HG02798 (cell line): ENCODE measurements at regions not wholly inside any gene's neighbourhood (a gene's known extent, or its start where the extent isn't known, plus 50 kb on each side); places are given as distances from the start of the nearest gene placed in this dataset.

Experiments
- ATAC-seq: cut with Tn5 transposase; IDR thresholded peaks from one replicate; pipeline ENCODE4 v1.9.1; 2021; ENCODE audit warnings: mild to moderate bottlenecking; ENCODE audit not compliant: unreplicated experiment, poor library complexity

GRCh38 chr1:5578690-5579089 lies 413.5 kb downstream of the NPHP4 start:
- no peak for ATAC-seq

GRCh38 chr1:5577255-5578040 lies 414.8 kb downstream of the NPHP4 start:
- no peak for ATAC-seq

- no peak for ATAC-seq
These were observed 415.6 kb downstream of the NPHP4 start for GRCh38 chr1:5576673-5577065.

GRCh38 chr1:5576011-5576672 lies 416.1 kb downstream of the NPHP4 start:
- no peak for ATAC-seq

- ATAC-seq: no peak
These were observed 416.8 kb downstream of the NPHP4 start for GRCh38 chr1:5575396-5575940.

GRCh38 chr1:5574641-5575040 lies 417.6 kb downstream of the NPHP4 start:
- no peak for ATAC-seq

- no peak for ATAC-seq
These were observed 419.4 kb downstream of the NPHP4 start for GRCh38 chr1:5572794-5573193.

- no peak for ATAC-seq
These were observed 420.3 kb downstream of the NPHP4 start for GRCh38 chr1:5571861-5572401.

- ATAC-seq: no peak
These were observed 420.8 kb downstream of the NPHP4 start for GRCh38 chr1:5571438-5571837.

- ATAC-seq: no peak
These were observed 421.3 kb downstream of the NPHP4 start for GRCh38 chr1:5570931-5571330.

GRCh38 chr1:5568321-5568720 lies 423.9 kb downstream of the NPHP4 start:
- no peak for ATAC-seq

- no peak for ATAC-seq
These were observed 424.4 kb downstream of the NPHP4 start for GRCh38 chr1:5567839-5568238.

GRCh38 chr1:5566924-5567323 lies 425.3 kb downstream of the NPHP4 start:
- ATAC-seq: no peak

GRCh38 chr1:5565281-5566125 lies 426.7 kb downstream of the NPHP4 start:
- no peak for ATAC-seq

- ATAC-seq: no peak
These were observed 427.5 kb downstream of the NPHP4 start for GRCh38 chr1:5564578-5565257.

GRCh38 chr1:5563861-5564577 lies 428.2 kb downstream of the NPHP4 start:
- ATAC-seq: no peak

GRCh38 chr1:5562769-5563168 lies 429.5 kb downstream of the NPHP4 start:
- ATAC-seq: no peak

- ATAC-seq: no peak
These were observed 429.9 kb downstream of the NPHP4 start for GRCh38 chr1:5562331-5562730.

- ATAC-seq: no peak
These were observed 433.1 kb downstream of the NPHP4 start for GRCh38 chr1:5559078-5559477.
